Neuronal stem cell (in vitro differentiated cells): ENCODE measurements at regions not wholly inside any gene's neighbourhood (a gene's known extent, or its start where the extent isn't known, plus 50 kb on each side); places are given as distances from the start of the nearest gene placed in this dataset.

Experiments
- DNase-seq: peaks from one replicate; pipeline ENCODE4 v3.0.0-alpha.2; 2013; ENCODE audit warnings: low spot score
- H2AFZ ChIP-seq: one replicate; pipeline ENCODE4 v1.6.1; 2013; ENCODE audit warnings: mild to moderate bottlenecking, low read length, inconsistent platforms
- H2AK5ac ChIP-seq: 2 replicates; pipeline ENCODE4 v1.6.1; 2013; ENCODE audit warnings: low read depth, mild to moderate bottlenecking, inconsistent platforms, low read length, moderate library complexity, mixed read lengths
- H2BK120ac ChIP-seq: 2 replicates; pipeline ENCODE4 v1.6.1; 2013; ENCODE audit warnings: low read depth, mild to moderate bottlenecking, inconsistent platforms, low read length, moderate library complexity, mixed read lengths
- H2BK12ac ChIP-seq: one replicate; pipeline ENCODE4 v1.6.1; 2013; ENCODE audit warnings: low read length, inconsistent platforms
- H2BK15ac ChIP-seq: 2 replicates; pipeline ENCODE4 v1.6.1; 2013; ENCODE audit warnings: mild to moderate bottlenecking, low read length, inconsistent platforms, mixed read lengths
- H2BK5ac ChIP-seq: one replicate; pipeline ENCODE4 v1.6.1; 2013; ENCODE audit warnings: inconsistent platforms, mild to moderate bottlenecking, low read length, moderate library complexity
- H3K14ac ChIP-seq: one replicate; pipeline ENCODE4 v1.6.1; 2013; ENCODE audit warnings: low read length, inconsistent platforms
- H3K18ac ChIP-seq: 2 replicates; pipeline ENCODE4 v1.6.1; 2013; ENCODE audit warnings: low read length, inconsistent platforms
- H3K23ac ChIP-seq: 2 replicates; pipeline ENCODE4 v1.6.1; 2013; ENCODE audit warnings: low read depth, mild to moderate bottlenecking, mixed read lengths, low read length, inconsistent platforms; ENCODE audit not compliant: poor library complexity
- H3K27ac ChIP-seq: replicated peaks from 3 replicates; pipeline ENCODE4 v1.5.1; 2013; ENCODE audit warnings: low read length, inconsistent platforms
- H3K27me3 ChIP-seq, 3 experiments: 2 replicates each; pipeline ENCODE4 v1.6.1; 2013; ENCODE audit warnings: low read length in 3 of 3, mild to moderate bottlenecking in 2 of 3, inconsistent platforms in 1 of 3, low read depth in 1 of 3, mixed read lengths in 1 of 3, moderate library complexity in 1 of 3; ENCODE audit not compliant: control insufficient read depth in 3 of 3, insufficient read depth in 3 of 3
- H3K36me3 ChIP-seq, 2 donors: replicated peaks in 1 of 2; 2 replicates each; pipeline ENCODE4 v1.6.1; 2013; ENCODE audit warnings: low read length in 2 of 2; ENCODE audit not compliant: control insufficient read depth in 2 of 2, insufficient read depth in 2 of 2
- H3K4ac ChIP-seq: 2 replicates; pipeline ENCODE4 v1.6.1; 2013; ENCODE audit warnings: inconsistent platforms, mild to moderate bottlenecking, low read length, moderate library complexity
- H3K4me1 ChIP-seq, 2 donors: 1 replicate in 1 of 2; 2 replicates in 1 of 2; pipeline ENCODE4 v1.6.1; 2013; ENCODE audit warnings: low read length in 2 of 2, low read depth in 1 of 2; ENCODE audit not compliant: control insufficient read depth in 2 of 2, insufficient read depth in 1 of 2
- H3K4me2 ChIP-seq: one replicate; pipeline ENCODE4 v1.6.1; 2013; ENCODE audit warnings: mild to moderate bottlenecking, low read length, inconsistent platforms; ENCODE audit not compliant: insufficient read depth, poor library complexity, severe bottlenecking
- H3K4me3 ChIP-seq, 2 donors: 2 replicates each; pipeline ENCODE4 v1.5.1; 2013; ENCODE audit warnings: low read length in 2 of 2, mild to moderate bottlenecking in 2 of 2, inconsistent platforms in 1 of 2, moderate library complexity in 1 of 2
- H3K79me1 ChIP-seq: one replicate; pipeline ENCODE4 v1.6.1; 2013; ENCODE audit warnings: low read depth, mild to moderate bottlenecking, inconsistent platforms, low read length, moderate library complexity
- H3K9ac ChIP-seq: one replicate; pipeline ENCODE4 v1.6.1; 2013; ENCODE audit warnings: mild to moderate bottlenecking, low read depth, low read length, inconsistent platforms; ENCODE audit not compliant: poor library complexity
- H3K9me3 ChIP-seq, 2 donors: replicated peaks in 1 of 2; 2 replicates each; pipeline versions ENCODE3 to v1.6.1; 2013; ENCODE audit warnings: low read length in 2 of 2, mild to moderate bottlenecking in 2 of 2, inconsistent platforms in 1 of 2, low read depth in 1 of 2, mixed read lengths in 1 of 2, moderate library complexity in 1 of 2; ENCODE audit not compliant: control insufficient read depth in 2 of 2, insufficient read depth in 1 of 2
- H4K8ac ChIP-seq: one replicate; pipeline ENCODE4 v1.6.1; 2013; ENCODE audit warnings: low read depth, mild to moderate bottlenecking, inconsistent platforms, low read length, moderate library complexity
- H4K91ac ChIP-seq: one replicate; pipeline ENCODE4 v1.6.1; 2013; ENCODE audit warnings: low read length, low read depth, mild to moderate bottlenecking, inconsistent platforms; ENCODE audit not compliant: poor library complexity
- WGBS, 2 donors: extraction: QIAGEN DNeasy Blood & Tissue Kit; methylation state at CpG; one replicate each; pipeline ENCODE4 v1.1.7; 2013; ENCODE audit warnings: missing lambda C conversion rate in 2 of 2, mixed read lengths in 1 of 2; ENCODE audit not compliant: insufficient read length in 2 of 2, insufficient replicate concordance in 1 of 2; ENCODE audit errors: extremely low coverage in 2 of 2; 5-methylcytosine and 5-hydroxymethylcytosine counted together

- no CpG with 5 or more reads among the region's 1 CpG for WGBS, 2 donors
- Histone ChIP-seq H3K4me2 (no peak overlapping the region), H2BK5ac (no peak overlapping the region), H3K18ac (no peak overlapping the region), H2BK12ac (no peak overlapping the region), H4K8ac (no peak overlapping the region), H3K4me1 (peaks cover 0 to 5% of the 10 kb centered on the region in 2 donors), H3K36me3 (no peaks in the 10 kb centered on the region), H3K27me3 (no peaks in the 10 kb centered on the region), H3K9me3 (no peaks in the 10 kb centered on the region), H3K23ac (no peak overlapping the region), H3K14ac (no peak overlapping the region), H2BK15ac (no peak overlapping the region), H2AFZ (no peak overlapping the region), H4K91ac (no peak overlapping the region), H3K9ac (no peak overlapping the region), H3K27ac (no peak overlapping the region), H3K4ac (no peak overlapping the region), H2AK5ac (no peak overlapping the region), H3K79me1 (no peaks in the 10 kb centered on the region), H2BK120ac (no peak overlapping the region), H3K4me3 (no peak overlapping the region)
- DNase-seq: no peak
Measured at GRCh38 chr5:143931986-143932385, 120.0 kb downstream of the HMHB1 start.

DNA sequence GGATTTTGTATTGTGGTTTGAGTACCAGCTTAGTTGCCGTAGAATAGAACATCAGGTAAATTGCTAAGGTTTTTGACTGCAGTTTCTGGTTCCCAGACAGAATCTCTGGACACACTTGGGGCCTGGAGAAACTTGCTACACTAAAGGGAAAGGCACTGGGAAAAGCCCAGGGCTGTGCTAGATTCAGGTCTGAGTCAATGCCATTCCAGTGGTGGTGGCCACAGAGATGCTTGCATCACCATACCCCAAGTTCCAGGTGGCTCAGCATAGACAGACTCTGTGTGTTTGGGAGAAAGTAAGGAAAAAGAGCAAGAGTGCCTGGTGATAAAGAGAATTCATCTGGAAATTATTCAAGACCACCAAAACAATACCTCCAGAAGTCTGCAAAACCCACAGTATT lies 120.6 kb downstream of the HMHB1 start:
- no CpG with 5 or more reads among the region's 1 CpG for WGBS, 2 donors

GRCh38 chr5:143933451-143933850 lies 121.5 kb downstream of the HMHB1 start:
- H3K27ac ChIP-seq: no peak overlapping the region
- no peak overlapping the region for H3K18ac ChIP-seq
- H2BK120ac ChIP-seq: no peak overlapping the region
- WGBS, 2 donors: no CpG with 5 or more reads among the region's 3 CpGs
- H2AFZ ChIP-seq: no peak overlapping the region
- H3K23ac ChIP-seq: no peak overlapping the region
- H4K8ac ChIP-seq: no peak overlapping the region
- H3K79me1 ChIP-seq: no peaks in the 10 kb centered on the region
- H3K4me1 ChIP-seq: peaks cover 0 to 5% of the 10 kb centered on the region in 2 donors
- H3K36me3 ChIP-seq: no peaks in the 10 kb centered on the region
- no peak overlapping the region for H2AK5ac ChIP-seq
- no peak overlapping the region for H2BK5ac ChIP-seq
- H3K27me3 ChIP-seq: no peaks in the 10 kb centered on the region
- H3K4me2 ChIP-seq: no peak overlapping the region
- H3K4me3 ChIP-seq: no peak overlapping the region
- DNase-seq: no peak
- H2BK12ac ChIP-seq: no peak overlapping the region
- H3K9ac ChIP-seq: no peak overlapping the region
- no peaks in the 10 kb centered on the region for H3K9me3 ChIP-seq
- H3K4ac ChIP-seq: no peak overlapping the region
- no peak overlapping the region for H3K14ac ChIP-seq
- no peak overlapping the region for H4K91ac ChIP-seq
- no peak overlapping the region for H2BK15ac ChIP-seq

More for the DNA sequence above, 120.6 kb downstream of the HMHB1 start:
- Histone ChIP-seq H2BK5ac (no peak overlapping the region), H3K4me1 (peaks cover 0 to 5% of the 10 kb centered on the region in 2 donors), H2AK5ac (no peak overlapping the region), H2BK120ac (no peak overlapping the region), H3K4me2 (no peak overlapping the region), H3K4me3 (no peak overlapping the region), H2AFZ (no peak overlapping the region), H3K36me3 (no peaks in the 10 kb centered on the region), H3K4ac (no peak overlapping the region), H4K91ac (no peak overlapping the region), H3K18ac (no peak overlapping the region), H3K14ac (no peak overlapping the region), H3K9me3 (no peaks in the 10 kb centered on the region), H2BK12ac (no peak overlapping the region), H2BK15ac (no peak overlapping the region), H4K8ac (no peak overlapping the region), H3K9ac (no peak overlapping the region), H3K27me3 (no peaks in the 10 kb centered on the region), H3K23ac (no peak overlapping the region), H3K79me1 (no peaks in the 10 kb centered on the region), H3K27ac (no peak overlapping the region)
- no peak for DNase-seq

GRCh38 chr5:143934821-143935220 lies 122.9 kb downstream of the HMHB1 start:
- H2BK12ac ChIP-seq: no peak overlapping the region
- no peak overlapping the region for H3K4me2 ChIP-seq
- H2BK5ac ChIP-seq: no peak overlapping the region
- H3K9me3 ChIP-seq: no peaks in the 10 kb centered on the region
- no peak overlapping the region for H4K8ac ChIP-seq
- no peaks in the 10 kb centered on the region for H3K36me3 ChIP-seq
- H2BK120ac ChIP-seq: no peak overlapping the region
- no CpG with 5 or more reads among the region's 2 CpGs for WGBS, 2 donors
- no peak overlapping the region for H3K23ac ChIP-seq
- H2AFZ ChIP-seq: no peak overlapping the region
- no peak overlapping the region for H3K14ac ChIP-seq
- H3K4me3 ChIP-seq: no peak overlapping the region
- H3K4me1 ChIP-seq: peaks cover 0 to 5% of the 10 kb centered on the region in 2 donors
- no peak overlapping the region for H4K91ac ChIP-seq
- no peak overlapping the region for H2AK5ac ChIP-seq
- no peak overlapping the region for H3K27ac ChIP-seq
- H3K9ac ChIP-seq: no peak overlapping the region
- H3K79me1 ChIP-seq: no peaks in the 10 kb centered on the region
- no peak overlapping the region for H3K18ac ChIP-seq
- no peaks in the 10 kb centered on the region for H3K27me3 ChIP-seq
- no peak overlapping the region for H3K4ac ChIP-seq
- no peak for DNase-seq
- no peak overlapping the region for H2BK15ac ChIP-seq
